Mesenchymal stem cell (in vitro differentiated cells and primary cell): ENCODE measurements at regions not wholly inside any gene's neighbourhood (a gene's known extent, or its start where the extent isn't known, plus 50 kb on each side); places are given as distances from the start of the nearest gene placed in this dataset.
A peak's percentile ranks its signal among the peaks of the same experiment; 100 is the strongest.

Source experiments
- DNase-seq: peaks from one replicate; pipeline ENCODE4 v3.0.0-alpha.2; 2013
- H2AFZ ChIP-seq: one replicate; pipeline ENCODE4 v1.6.1; 2013; ENCODE audit warnings: low read depth, mild to moderate bottlenecking, control low read depth, inconsistent platforms, low read length, moderate library complexity
- H2AK5ac ChIP-seq: 2 replicates; pipeline ENCODE4 v1.6.1; 2013; ENCODE audit warnings: low read length, moderate library complexity, mild to moderate bottlenecking, inconsistent platforms; ENCODE audit not compliant: severe bottlenecking
- H2BK120ac ChIP-seq: one replicate; pipeline ENCODE4 v1.6.1; 2013; ENCODE audit warnings: low read depth, mild to moderate bottlenecking, inconsistent platforms, low read length, moderate library complexity
- H2BK12ac ChIP-seq, 2 experiments: one replicate each; pipeline ENCODE4 v1.6.1; 2013; ENCODE audit warnings: inconsistent platforms in 2 of 2, low read length in 2 of 2, mild to moderate bottlenecking in 2 of 2, moderate library complexity in 2 of 2, control low read depth in 1 of 2
- H2BK15ac ChIP-seq: one replicate; pipeline ENCODE4 v1.6.1; 2013; ENCODE audit warnings: mild to moderate bottlenecking, low read depth, inconsistent platforms; ENCODE audit not compliant: poor library complexity, severe bottlenecking
- H2BK5ac ChIP-seq: 2 replicates; pipeline ENCODE4 v1.6.1; 2013; ENCODE audit warnings: low read depth, mild to moderate bottlenecking, low read length, control low read depth, inconsistent platforms; ENCODE audit not compliant: poor library complexity, severe bottlenecking
- H3K14ac ChIP-seq, 2 experiments: one replicate each; pipeline ENCODE4 v1.6.1; 2013; ENCODE audit warnings: inconsistent platforms in 2 of 2, low read length in 2 of 2, control low read depth in 1 of 2, mild to moderate bottlenecking in 1 of 2, moderate library complexity in 1 of 2
- H3K18ac ChIP-seq, 2 experiments: one replicate each; pipeline ENCODE4 v1.6.1; 2013; ENCODE audit warnings: inconsistent platforms in 2 of 2, low read length in 2 of 2, control low read depth in 1 of 2, low read depth in 1 of 2, mild to moderate bottlenecking in 1 of 2
- H3K23ac ChIP-seq, 2 experiments: one replicate each; pipeline ENCODE4 v1.6.1; 2013; ENCODE audit warnings: inconsistent platforms in 2 of 2, low read length in 2 of 2, mild to moderate bottlenecking in 2 of 2, moderate library complexity in 2 of 2, control low read depth in 1 of 2
- H3K27ac ChIP-seq: 2 replicates; pipeline ENCODE4 v1.5.1; 2013; ENCODE audit warnings: mild to moderate bottlenecking, moderate library complexity, low read length, control low read depth, inconsistent platforms; ENCODE audit not compliant: poor library complexity, severe bottlenecking
- H3K27me3 ChIP-seq, 2 experiments: 2 replicates each; pipeline versions ENCODE4 v1.6.1 to v1.7.0; 2013; ENCODE audit warnings: low read length in 2 of 2, mild to moderate bottlenecking in 2 of 2, moderate library complexity in 2 of 2, control low read depth in 1 of 2, inconsistent platforms in 1 of 2; ENCODE audit not compliant: control insufficient read depth in 1 of 2, insufficient read depth in 1 of 2
- H3K36me3 ChIP-seq, 2 experiments: 2 replicates each; pipeline versions ENCODE4 v1.6.1 to v1.7.0; 2013; ENCODE audit warnings: low read length in 2 of 2, control low read depth in 1 of 2, inconsistent platforms in 1 of 2, low read depth in 1 of 2, mild to moderate bottlenecking in 1 of 2; ENCODE audit not compliant: insufficient read depth in 2 of 2, control insufficient read depth in 1 of 2
- H3K4ac ChIP-seq, 2 experiments: one replicate each; pipeline ENCODE4 v1.6.1; 2013; ENCODE audit warnings: inconsistent platforms in 2 of 2, low read length in 2 of 2, mild to moderate bottlenecking in 2 of 2, moderate library complexity in 2 of 2, control low read depth in 1 of 2, low read depth in 1 of 2
- H3K4me1 ChIP-seq: 2 replicates; pipeline ENCODE4 v1.6.1; 2013; ENCODE audit warnings: low read depth, low read length, control low read depth; ENCODE audit not compliant: control insufficient read depth, insufficient read depth
- H3K4me2 ChIP-seq: 2 replicates; pipeline ENCODE4 v1.6.1; 2013; ENCODE audit warnings: low read length, mild to moderate bottlenecking, inconsistent platforms; ENCODE audit not compliant: poor library complexity, severe bottlenecking
- H3K4me3 ChIP-seq, 2 experiments: 2 replicates each; pipeline versions ENCODE4 v1.5.1 to v1.7.0; 2013; ENCODE audit warnings: low read length in 2 of 2, mild to moderate bottlenecking in 2 of 2, control low read depth in 1 of 2, low read depth in 1 of 2; ENCODE audit not compliant: insufficient read depth in 1 of 2
- H3K79me1 ChIP-seq: replicated peaks from 2 replicates; pipeline ENCODE4 v1.6.1; 2013; ENCODE audit warnings: mild to moderate bottlenecking, control low read depth, low read length, inconsistent platforms; ENCODE audit not compliant: poor library complexity, severe bottlenecking
- H3K9ac ChIP-seq: 2 replicates; pipeline ENCODE4 v1.7.0; 2013; ENCODE audit warnings: mild to moderate bottlenecking, low read length, moderate library complexity
- H3K9me3 ChIP-seq: 2 replicates; pipeline ENCODE4 v1.7.0; 2013; ENCODE audit warnings: mild to moderate bottlenecking, low read length; ENCODE audit not compliant: control insufficient read depth
- H4K8ac ChIP-seq: one replicate; pipeline ENCODE4 v1.6.1; 2013; ENCODE audit warnings: inconsistent platforms, mild to moderate bottlenecking, low read length, moderate library complexity
- H4K91ac ChIP-seq: one replicate; pipeline ENCODE4 v1.6.1; 2013; ENCODE audit warnings: mild to moderate bottlenecking, low read length, inconsistent platforms
- WGBS: methylation state at CpG from one replicate; pipeline ENCODE4 v1.1.7; 2013; ENCODE audit warnings: mixed read lengths; 5-methylcytosine and 5-hydroxymethylcytosine counted together

DNA sequence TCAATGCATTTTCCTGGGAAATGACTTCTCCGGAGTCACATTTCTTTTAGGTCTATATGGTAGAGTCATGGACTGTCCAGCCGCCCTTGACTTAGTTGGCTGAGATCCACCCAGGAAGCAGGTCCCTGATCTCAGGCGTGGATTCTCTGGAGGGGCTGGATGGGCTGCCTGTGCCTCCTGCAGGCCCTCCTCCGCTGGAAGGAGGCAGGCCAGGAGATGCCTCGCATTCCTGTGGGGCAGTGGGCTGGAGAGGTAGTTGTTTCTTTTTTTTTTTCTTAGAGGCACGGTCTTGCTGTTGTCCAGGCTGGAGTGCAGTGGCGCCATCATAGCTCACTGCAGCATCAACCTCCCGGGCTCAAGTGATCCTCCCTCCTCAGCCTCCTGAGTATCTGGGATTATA, 129.0 kb upstream of the MYCN start:
- H3K23ac ChIP-seq: no peak overlapping the region
- no peak for DNase-seq
- H4K91ac ChIP-seq: no peak overlapping the region
- no peak overlapping the region for H2AFZ ChIP-seq
- no peak overlapping the region for H2BK15ac ChIP-seq
- H3K4me2 ChIP-seq: no peak overlapping the region
- H3K36me3 ChIP-seq: no peaks in the 10 kb centered on the region
- H3K4me1 ChIP-seq: peaks cover 35% of the 10 kb centered on the region
- H3K27ac ChIP-seq: peak overlapping the region; percentile 53
- peak overlapping the region; percentile 71 for H2BK5ac ChIP-seq
- 53% methylated on average over 8 of the region's 8 CpGs for WGBS
- H3K9me3 ChIP-seq: no peaks in the 10 kb centered on the region
- no peak overlapping the region for H3K4ac ChIP-seq
- no peak overlapping the region for H3K14ac ChIP-seq
- no peak overlapping the region for H3K9ac ChIP-seq
- H3K27me3 ChIP-seq: peaks cover 0 to 10% of the 10 kb centered on the region in 2 experiments
- H3K4me3 ChIP-seq: no peak overlapping the region
- peak overlapping the region; percentile 87 for H2AK5ac ChIP-seq
- H2BK12ac ChIP-seq: no peak overlapping the region
- H2BK120ac ChIP-seq: no peak overlapping the region
- H3K18ac ChIP-seq: no peak overlapping the region
- H4K8ac ChIP-seq: no peak overlapping the region
- H3K79me1 ChIP-seq: no peaks in the 10 kb centered on the region

- peak overlapping the region; percentile 83 for H2AK5ac ChIP-seq
- no peak overlapping the region for H2AFZ ChIP-seq
- H2BK15ac ChIP-seq: no peak overlapping the region
- no peaks in the 10 kb centered on the region for H3K9me3 ChIP-seq
- no peak overlapping the region for H3K4me2 ChIP-seq
- DNase-seq: no peak
- no peak overlapping the region for H2BK120ac ChIP-seq
- H2BK5ac ChIP-seq: no peak overlapping the region
- H3K23ac ChIP-seq: no peak overlapping the region
- no peak overlapping the region for H4K91ac ChIP-seq
- no peaks in the 10 kb centered on the region for H3K79me1 ChIP-seq
- H4K8ac ChIP-seq: no peak overlapping the region
- H3K14ac ChIP-seq: no peak overlapping the region
- no peak overlapping the region for H3K9ac ChIP-seq
- peaks cover 5 to 13% of the 10 kb centered on the region in 2 experiments for H3K27me3 ChIP-seq
- peaks cover 35% of the 10 kb centered on the region for H3K4me1 ChIP-seq
- no peak overlapping the region for H3K27ac ChIP-seq
- no peak overlapping the region for H3K4me3 ChIP-seq
- H3K18ac ChIP-seq: no peak overlapping the region
- H2BK12ac ChIP-seq: no peak overlapping the region
- H3K4ac ChIP-seq: no peak overlapping the region
- no peaks in the 10 kb centered on the region for H3K36me3 ChIP-seq
- WGBS: 75% methylated on average over 10 of the region's 10 CpGs
Observed at GRCh38 chr2:15812187-15812780, 128.1 kb upstream of the MYCN start.

- Histone ChIP-seq H3K4me3 (no peak overlapping the region), H3K4me2 (no peak overlapping the region), H3K9me3 (peaks cover 2% of the 10 kb centered on the region), H3K23ac (no peak overlapping the region), H2AK5ac (no peak overlapping the region), H3K18ac (no peak overlapping the region), H3K14ac (no peak overlapping the region), H2BK12ac (no peak overlapping the region), H4K91ac (no peak overlapping the region), H3K4ac (no peak overlapping the region), H2BK5ac (no peak overlapping the region), H3K27me3 (peaks cover 15 to 20% of the 10 kb centered on the region in 2 experiments), H3K79me1 (no peaks in the 10 kb centered on the region), H3K4me1 (peaks cover 25% of the 10 kb centered on the region), H2AFZ (no peak overlapping the region), H4K8ac (no peak overlapping the region), H3K36me3 (no peaks in the 10 kb centered on the region), H3K27ac (peak overlapping the region; percentile 64), H2BK120ac (no peak overlapping the region), H2BK15ac (no peak overlapping the region), H3K9ac (no peak overlapping the region)
- WGBS: 81% methylated on average over 6 of the region's 7 CpGs
- no peak for DNase-seq
Observed at GRCh38 chr2:15813481-15814266, 126.7 kb upstream of the MYCN start.

DNA sequence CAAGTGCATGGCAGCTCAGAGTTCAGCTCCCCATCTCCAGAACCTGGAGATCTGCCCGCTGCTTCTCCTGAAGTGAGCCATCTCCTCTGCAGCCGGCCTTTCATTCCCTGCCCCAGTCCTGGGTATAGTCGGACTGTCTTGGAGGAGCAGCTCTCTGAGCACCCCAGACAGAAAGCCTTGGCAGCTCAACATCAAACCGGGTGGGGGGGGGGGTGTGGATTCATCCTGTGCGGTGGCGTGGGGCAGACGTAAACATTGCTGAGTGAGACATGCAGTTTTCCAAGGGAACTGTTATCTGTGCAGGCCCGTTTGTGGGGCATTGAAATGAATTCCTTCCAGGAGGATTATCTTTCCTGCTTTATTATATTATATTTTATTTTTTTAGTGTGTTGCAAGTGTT, 125.9 kb upstream of the MYCN start:
- H3K4me3 ChIP-seq: no peak overlapping the region
- DNase-seq: no peak
- H4K91ac ChIP-seq: no peak overlapping the region
- no peaks in the 10 kb centered on the region for H3K79me1 ChIP-seq
- H3K18ac ChIP-seq: no peak overlapping the region
- peaks cover 2% of the 10 kb centered on the region for H3K9me3 ChIP-seq
- H3K4me2 ChIP-seq: no peak overlapping the region
- H3K27me3 ChIP-seq: peaks cover 20 to 21% of the 10 kb centered on the region in 2 experiments
- H2BK15ac ChIP-seq: no peak overlapping the region
- H2AFZ ChIP-seq: no peak overlapping the region
- WGBS: 42% methylated on average over 6 of the region's 8 CpGs
- no peak overlapping the region for H3K14ac ChIP-seq
- peak overlapping the region; percentile 50 for H2AK5ac ChIP-seq
- H3K23ac ChIP-seq: no peak overlapping the region
- H3K36me3 ChIP-seq: no peaks in the 10 kb centered on the region
- no peak overlapping the region for H2BK12ac ChIP-seq
- no peak overlapping the region for H3K4ac ChIP-seq
- H3K27ac ChIP-seq: peak overlapping the region; percentile 64
- H4K8ac ChIP-seq: no peak overlapping the region
- H3K4me1 ChIP-seq: peaks cover 25% of the 10 kb centered on the region
- no peak overlapping the region for H2BK5ac ChIP-seq
- H2BK120ac ChIP-seq: no peak overlapping the region
- H3K9ac ChIP-seq: no peak overlapping the region
